IgD-negative memory B cell (primary cell): ENCODE measurements at regions not wholly inside any gene's neighbourhood (a gene's known extent, or its start where the extent isn't known, plus 50 kb on each side); places are given as distances from the start of the nearest gene placed in this dataset.

Experiments used
- H3K27ac Mint-ChIP-seq, 3 donors: one replicate each; pipeline ENCODE4 v1.8.0; 2020 to 2022; ENCODE audit warnings: mild to moderate bottlenecking in 3 of 3, mixed read lengths in 3 of 3, moderate library complexity in 1 of 3
- H3K27me3 Mint-ChIP-seq: one replicate; pipeline ENCODE4 v1.8.0; 2021; ENCODE audit warnings: mixed read lengths
- H3K36me3 Mint-ChIP-seq: one replicate; pipeline ENCODE4 v1.8.0; 2020; ENCODE audit warnings: mild to moderate bottlenecking, mixed read lengths
- H3K4me1 Mint-ChIP-seq, 3 donors: one replicate each; pipeline ENCODE4 v1.8.0; 2020 to 2022; ENCODE audit warnings: mixed read lengths in 3 of 3, mild to moderate bottlenecking in 1 of 3
- H3K4me3 Mint-ChIP-seq, 4 donors: one replicate each; pipeline ENCODE4 v1.8.0; 2020 to 2022; ENCODE audit warnings: mild to moderate bottlenecking in 4 of 4, mixed read lengths in 4 of 4, moderate library complexity in 3 of 4
- H3K9me3 Mint-ChIP-seq, 3 donors: one replicate each; pipeline ENCODE4 v1.8.0; 2020 to 2021; ENCODE audit warnings: mixed read lengths in 3 of 3, mild to moderate bottlenecking in 1 of 3

DNA sequence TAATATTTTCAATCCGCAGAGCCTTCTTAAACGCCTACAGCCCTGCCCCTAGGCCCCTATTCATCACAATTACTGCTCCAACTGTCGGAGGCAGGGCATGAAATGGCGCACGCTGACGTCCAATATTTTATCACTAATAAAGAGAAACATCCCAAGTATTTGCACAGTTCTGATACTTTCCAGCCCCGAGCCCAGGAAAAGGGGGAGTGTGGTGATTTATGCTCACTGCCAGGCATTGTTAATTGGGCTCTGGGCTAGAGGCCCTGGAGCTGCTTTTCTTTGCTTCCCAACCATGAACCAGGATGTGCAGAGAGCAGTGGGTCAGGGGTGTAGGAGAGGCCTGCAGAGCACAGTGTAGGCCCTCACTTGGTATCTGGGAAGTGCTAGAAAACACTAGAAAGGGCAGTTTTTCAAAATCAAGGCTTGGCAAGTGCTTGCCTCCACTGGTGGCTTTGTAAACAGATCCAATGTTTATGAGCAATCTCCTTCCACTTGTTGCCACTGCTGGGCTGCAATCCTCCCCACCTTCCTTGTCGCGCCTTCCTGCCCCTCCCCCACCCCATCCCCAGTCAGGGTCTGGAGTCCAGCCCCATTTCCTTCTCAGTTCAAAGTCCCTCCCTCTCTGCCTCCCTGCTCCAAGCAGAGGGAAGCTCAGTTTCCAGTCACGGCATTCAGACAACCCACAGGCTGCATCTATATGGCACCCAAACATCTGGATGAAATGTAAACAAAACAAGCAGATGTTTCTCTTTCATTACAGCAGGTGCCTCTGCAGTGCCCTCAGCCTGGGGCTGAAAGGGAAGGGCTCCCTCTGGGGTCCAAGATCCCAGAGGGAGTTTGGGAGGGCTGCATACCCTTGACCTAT is 83.9 kb upstream of the PKDCC start:
- H3K27me3 Mint-ChIP-seq: no peaks in the 10 kb centered on the region
- no peaks in the 10 kb centered on the region for H3K4me1 Mint-ChIP-seq
- H3K27ac Mint-ChIP-seq: no peak overlapping the region

GRCh38 chr2:41965173-41965908 is 82.5 kb upstream of the PKDCC start:
- no peaks in the 10 kb centered on the region for H3K27me3 Mint-ChIP-seq
- H3K4me3 Mint-ChIP-seq: no peak overlapping the region
- no peaks in the 10 kb centered on the region for H3K9me3 Mint-ChIP-seq
- H3K4me1 Mint-ChIP-seq: no peaks in the 10 kb centered on the region
- H3K36me3 Mint-ChIP-seq: no peaks in the 10 kb centered on the region
- H3K27ac Mint-ChIP-seq: no peak overlapping the region

More for the DNA sequence above, 83.9 kb upstream of the PKDCC start:
- Mint-ChIP-seq H3K9me3 (no peaks in the 10 kb centered on the region), H3K4me3 (no peak overlapping the region), H3K36me3 (no peaks in the 10 kb centered on the region)

- Mint-ChIP-seq H3K27me3 (no peaks in the 10 kb centered on the region), H3K4me3 (no peak overlapping the region), H3K9me3 (no peaks in the 10 kb centered on the region), H3K36me3 (no peaks in the 10 kb centered on the region), H3K27ac (no peak overlapping the region), H3K4me1 (no peaks in the 10 kb centered on the region)
Observed at GRCh38 chr2:41965909-41966295, 81.9 kb upstream of the PKDCC start.

DNA sequence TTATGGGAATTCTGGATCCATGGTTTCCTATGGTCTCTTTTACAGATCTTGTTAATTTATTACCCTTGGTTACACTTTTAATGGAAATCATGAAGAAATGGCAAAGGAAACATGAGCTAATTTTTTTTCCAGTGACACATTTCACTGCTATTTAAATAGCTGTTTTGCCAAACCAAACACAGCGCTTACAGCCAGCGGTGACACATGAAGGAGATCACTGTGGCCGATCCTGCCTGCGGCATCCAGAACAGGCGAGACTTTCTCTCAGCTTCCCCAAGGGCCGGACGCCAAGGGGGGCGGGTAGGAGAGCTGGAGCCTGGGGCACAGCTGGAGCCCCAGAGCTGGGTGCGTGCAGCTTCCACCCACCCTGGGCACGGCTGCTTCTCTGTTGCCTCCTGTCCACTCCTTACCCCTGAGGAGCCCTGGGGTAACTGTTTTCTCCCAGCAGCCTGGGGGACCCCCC is 81.4 kb upstream of the PKDCC start:
- no peaks in the 10 kb centered on the region for H3K4me1 Mint-ChIP-seq
- no peak overlapping the region for H3K27ac Mint-ChIP-seq
- peaks cover 0 to 2% (median 0%) of the 10 kb centered on the region in 3 donors for H3K9me3 Mint-ChIP-seq
- peaks cover 2% of the 10 kb centered on the region for H3K27me3 Mint-ChIP-seq
- H3K4me3 Mint-ChIP-seq: no peak overlapping the region
- no peaks in the 10 kb centered on the region for H3K36me3 Mint-ChIP-seq

- H3K27me3 Mint-ChIP-seq: peaks cover 2% of the 10 kb centered on the region
- no peak overlapping the region for H3K4me3 Mint-ChIP-seq
- no peaks in the 10 kb centered on the region for H3K4me1 Mint-ChIP-seq
- peaks cover 0 to 2% (median 0%) of the 10 kb centered on the region in 3 donors for H3K9me3 Mint-ChIP-seq
- no peaks in the 10 kb centered on the region for H3K36me3 Mint-ChIP-seq
- H3K27ac Mint-ChIP-seq: no peak overlapping the region
Observed at GRCh38 chr2:41966920-41967319, 80.9 kb upstream of the PKDCC start.

DNA sequence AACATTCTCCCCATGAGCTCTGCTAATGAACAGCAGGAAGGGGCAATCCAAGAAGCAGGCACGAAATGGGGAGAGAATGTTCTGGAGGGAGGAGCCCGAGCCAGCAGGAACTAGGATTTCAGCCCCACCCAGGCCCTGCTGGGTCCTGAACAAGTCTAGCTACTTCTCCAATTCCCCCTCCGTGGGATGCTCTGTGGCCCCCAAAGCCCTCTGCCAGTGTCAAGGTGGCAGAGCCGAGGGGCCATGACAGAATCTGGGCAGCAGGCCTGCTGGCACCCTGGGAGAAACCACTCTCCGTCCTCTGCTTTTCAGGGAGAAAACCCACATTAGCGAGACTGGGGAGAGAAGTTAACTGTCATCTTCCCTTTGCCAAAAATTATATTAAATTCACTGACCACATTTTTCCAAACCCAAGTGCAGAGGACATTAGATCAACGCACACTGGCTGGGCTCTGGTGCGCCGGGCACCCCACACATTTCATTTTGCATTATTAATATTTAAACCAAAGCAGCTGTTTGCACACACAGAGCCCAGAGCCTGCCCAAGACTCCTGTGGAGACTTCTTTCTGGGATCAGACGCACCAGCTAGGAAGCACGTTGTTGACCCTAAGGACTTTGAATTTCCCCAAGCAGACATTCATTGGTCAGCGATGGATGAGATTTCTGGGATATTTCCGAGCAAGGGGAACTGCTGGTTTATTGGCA is 80.2 kb upstream of the PKDCC start:
- Mint-ChIP-seq H3K4me1 (no peaks in the 10 kb centered on the region), H3K9me3 (peaks cover 0 to 2% (median 0%) of the 10 kb centered on the region in 3 donors), H3K27me3 (peaks cover 2% of the 10 kb centered on the region), H3K4me3 (no peak overlapping the region), H3K36me3 (no peaks in the 10 kb centered on the region), H3K27ac (no peak overlapping the region)

DNA sequence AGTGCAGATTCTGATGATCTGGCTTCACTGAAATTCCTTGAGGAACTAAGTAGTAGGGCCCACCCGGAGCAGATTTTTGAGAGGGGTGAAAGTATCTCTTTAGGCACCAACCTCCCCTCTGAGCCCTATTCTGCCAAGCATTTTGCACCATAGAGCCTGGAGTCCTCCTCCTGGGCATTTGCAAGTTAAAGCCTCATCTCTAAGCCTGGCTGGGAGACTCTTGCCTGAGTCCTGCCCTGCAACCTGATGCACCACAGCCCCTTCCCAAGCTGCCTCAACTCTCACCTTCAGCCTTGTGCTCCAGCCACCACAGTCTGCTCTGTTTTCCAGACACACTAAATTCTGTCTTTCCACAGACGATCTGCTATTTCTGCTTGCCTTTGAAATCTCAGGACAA is 79.6 kb upstream of the PKDCC start:
- Mint-ChIP-seq H3K27me3 (peaks cover 2% of the 10 kb centered on the region), H3K27ac (no peak overlapping the region), H3K36me3 (no peaks in the 10 kb centered on the region), H3K9me3 (peaks cover 0 to 2% (median 0%) of the 10 kb centered on the region in 3 donors), H3K4me3 (no peak overlapping the region), H3K4me1 (no peaks in the 10 kb centered on the region)

DNA sequence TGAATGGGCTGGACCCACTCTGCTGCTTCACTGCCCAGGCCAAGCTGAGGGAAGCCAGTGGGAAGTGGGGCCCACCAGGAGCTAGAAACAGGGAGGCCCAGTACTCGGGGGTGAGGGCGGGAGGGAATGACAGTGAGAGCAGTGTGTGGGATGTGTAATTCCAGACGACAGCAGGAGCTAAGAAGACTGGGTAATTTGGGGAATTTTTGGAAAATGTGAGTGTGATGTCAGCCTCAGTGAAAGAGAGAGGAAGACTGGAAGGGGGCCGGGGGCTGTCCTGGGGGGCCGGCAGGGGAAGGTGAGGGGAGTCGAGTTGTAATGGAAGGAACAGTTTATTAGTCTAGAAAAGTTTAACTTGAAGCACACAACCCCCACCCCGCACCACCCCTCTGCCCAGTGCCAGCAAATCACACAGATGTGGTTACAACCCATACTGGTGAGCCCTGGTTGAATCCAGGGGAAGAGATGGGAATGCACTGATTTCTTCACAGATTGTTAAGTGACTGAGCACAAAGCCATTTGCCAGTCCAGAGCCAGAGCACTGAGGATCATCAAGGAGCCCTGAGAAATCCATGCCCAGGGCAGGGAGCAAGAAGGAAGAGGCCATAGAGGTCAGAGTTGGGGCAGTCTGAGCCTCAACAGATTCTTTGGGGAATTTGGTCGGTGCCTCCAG is 76.7 kb upstream of the PKDCC start:
- peaks cover 2% of the 10 kb centered on the region for H3K36me3 Mint-ChIP-seq
- peaks cover 0 to 2% (median 0%) of the 10 kb centered on the region in 3 donors for H3K9me3 Mint-ChIP-seq
- no peak overlapping the region for H3K4me3 Mint-ChIP-seq
- H3K27me3 Mint-ChIP-seq: peaks cover 2% of the 10 kb centered on the region
- H3K4me1 Mint-ChIP-seq: peaks cover 0 to 1% (median 0%) of the 10 kb centered on the region in 3 donors
- peak overlapping the region in 1 of 3 donors; percentile 64 for H3K27ac Mint-ChIP-seq

DNA sequence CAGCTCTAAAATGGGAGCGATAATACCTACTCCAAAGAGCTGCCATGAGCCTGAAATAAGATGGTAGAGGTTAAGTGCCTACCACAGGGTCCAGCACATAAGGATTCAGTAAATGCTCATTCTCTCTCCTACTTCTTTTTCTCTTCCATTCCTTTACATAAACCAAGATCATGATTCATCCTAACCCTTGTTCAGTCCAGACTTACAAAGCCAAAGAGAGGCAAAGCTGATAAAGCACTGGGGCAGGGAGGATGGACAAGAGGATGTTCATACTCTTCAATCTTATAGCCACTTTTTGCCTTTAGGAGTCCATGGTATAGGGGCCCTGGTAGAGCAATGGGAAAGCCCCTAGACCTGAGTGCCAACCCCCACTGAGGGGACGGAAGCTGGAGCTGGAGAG is 75.6 kb upstream of the PKDCC start:
- H3K4me1 Mint-ChIP-seq: peaks cover 0 to 1% (median 0%) of the 10 kb centered on the region in 3 donors
- peaks cover 2% of the 10 kb centered on the region for H3K36me3 Mint-ChIP-seq
- H3K4me3 Mint-ChIP-seq: no peak overlapping the region
- H3K9me3 Mint-ChIP-seq: peaks cover 0 to 2% (median 0%) of the 10 kb centered on the region in 3 donors
- H3K27ac Mint-ChIP-seq: no peak overlapping the region
- H3K27me3 Mint-ChIP-seq: peaks cover 2% of the 10 kb centered on the region

DNA sequence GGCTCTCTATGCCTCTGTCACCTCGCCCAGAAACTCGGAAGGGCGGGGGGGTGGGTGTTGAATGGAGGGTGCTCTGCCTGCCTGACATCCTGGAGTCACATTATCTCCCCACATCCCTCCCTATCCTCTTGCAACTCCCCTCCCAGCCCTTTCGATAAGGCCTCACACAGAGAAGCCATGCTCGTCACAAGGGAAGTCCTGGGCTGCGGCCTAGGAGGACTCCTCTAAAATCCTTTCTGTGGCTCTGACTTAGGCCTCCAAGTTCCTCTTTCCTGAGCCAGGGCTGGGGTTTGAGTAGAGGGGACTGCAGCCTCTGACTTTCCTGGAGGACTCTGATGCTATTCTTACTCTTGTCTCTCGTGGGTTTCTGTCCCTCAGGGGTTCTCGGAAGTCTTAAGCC is 75.0 kb upstream of the PKDCC start:
- peaks cover 0 to 1% (median 0%) of the 10 kb centered on the region in 3 donors for H3K4me1 Mint-ChIP-seq
- H3K27me3 Mint-ChIP-seq: peaks cover 2% of the 10 kb centered on the region
- H3K9me3 Mint-ChIP-seq: peaks cover 0 to 2% (median 0%) of the 10 kb centered on the region in 3 donors
- no peak overlapping the region for H3K4me3 Mint-ChIP-seq
- peaks cover 2% of the 10 kb centered on the region for H3K36me3 Mint-ChIP-seq
- no peak overlapping the region for H3K27ac Mint-ChIP-seq

DNA sequence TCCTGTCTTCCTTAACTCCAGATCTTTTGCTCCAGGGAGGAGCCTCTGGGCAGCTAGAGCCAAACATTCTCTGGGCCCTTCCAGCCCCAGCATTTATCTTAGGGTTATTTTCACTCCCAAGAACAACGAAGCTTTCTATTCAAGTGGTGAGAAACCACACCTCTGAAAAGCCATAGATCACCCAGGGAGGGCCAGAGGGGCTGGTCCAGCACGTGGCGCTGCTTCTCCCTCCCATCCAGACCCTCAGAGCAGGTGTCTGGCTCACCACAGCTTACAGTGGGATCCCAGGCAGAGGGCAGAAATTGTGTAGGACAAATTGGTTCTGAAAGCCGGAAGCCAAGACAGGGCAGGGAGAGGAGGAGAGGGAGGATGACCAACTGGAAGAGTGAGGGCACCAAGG is 74.0 kb upstream of the PKDCC start:
- H3K4me3 Mint-ChIP-seq: no peak overlapping the region
- H3K36me3 Mint-ChIP-seq: peaks cover 2% of the 10 kb centered on the region
- H3K27me3 Mint-ChIP-seq: peaks cover 2% of the 10 kb centered on the region
- H3K9me3 Mint-ChIP-seq: peaks cover 0 to 2% (median 1%) of the 10 kb centered on the region in 3 donors
- H3K27ac Mint-ChIP-seq: no peak overlapping the region
- peaks cover 0 to 1% (median 0%) of the 10 kb centered on the region in 3 donors for H3K4me1 Mint-ChIP-seq

- H3K9me3 Mint-ChIP-seq: peaks cover 0 to 3% (median 1%) of the 10 kb centered on the region in 3 donors
- H3K4me1 Mint-ChIP-seq: no peaks in the 10 kb centered on the region
- peaks cover 5% of the 10 kb centered on the region for H3K27me3 Mint-ChIP-seq
- no peak overlapping the region for H3K4me3 Mint-ChIP-seq
- H3K36me3 Mint-ChIP-seq: peaks cover 2% of the 10 kb centered on the region
- H3K27ac Mint-ChIP-seq: no peak overlapping the region
Observed at GRCh38 chr2:41981417-41981816, 66.4 kb upstream of the PKDCC start.

- H3K27me3 Mint-ChIP-seq: peaks cover 8% of the 10 kb centered on the region
- H3K27ac Mint-ChIP-seq: no peak overlapping the region
Observed at GRCh38 chr2:41985573-41986095, 62.2 kb upstream of the PKDCC start.

GRCh38 chr2:41989501-41990180 is 58.2 kb upstream of the PKDCC start:
- Mint-ChIP-seq H3K4me3 (no peak overlapping the region), H3K9me3 (peaks cover 0 to 2% (median 0%) of the 10 kb centered on the region in 3 donors), H3K27me3 (peaks cover 6% of the 10 kb centered on the region), H3K36me3 (peaks cover 2% of the 10 kb centered on the region), H3K4me1 (no peaks in the 10 kb centered on the region), H3K27ac (no peak overlapping the region)

More at GRCh38 chr2:41985573-41986095, 62.2 kb upstream of the PKDCC start:
- H3K9me3 Mint-ChIP-seq: no peaks in the 10 kb centered on the region
- no peak overlapping the region for H3K4me3 Mint-ChIP-seq
- H3K36me3 Mint-ChIP-seq: peaks cover 2% of the 10 kb centered on the region
- H3K4me1 Mint-ChIP-seq: no peaks in the 10 kb centered on the region
